ENCODE measurements at regions not wholly inside any gene's neighbourhood (a gene's known extent, or its start where the extent isn't known, plus 50 kb on each side); places are given as distances from the start of the nearest gene placed in this dataset.

- Histone ChIP-seq H3K27ac (ENCODE audit: low read depth, low read length) (peak overlapping the region; percentile 65), H3K9me3 (ENCODE audit: control insufficient read depth in 2 of 3, low read length in 3 of 3) (no peaks in the 10 kb centered on the region), H3K36me3 (ENCODE audit: control insufficient read depth in 2 of 3, insufficient read depth in 3 of 3, low read length in 3 of 3) (no peaks in the 10 kb centered on the region), H3K27me3 (ENCODE audit: control insufficient read depth in 2 of 2, insufficient read depth in 2 of 2, low read length in 2 of 2) (no peaks in the 10 kb centered on the region), H3K4me1 (ENCODE audit: control insufficient read depth in 2 of 2, insufficient read depth in 2 of 2, low read length in 2 of 2) (peaks cover 64 to 68% of the 10 kb centered on the region in 2 donors), H3K4me3 (ENCODE audit: low read length) (no peak overlapping the region)
- H3K27me3 Mint-ChIP-seq: no peaks in the 10 kb centered on the region
- H3K27ac Mint-ChIP-seq: peak overlapping the region; percentile 93 to 100 (median 97)
- intact Hi-C loops (cut with micrococcal nuclease): loop anchor here (1.0 to 5.0 kb wide), 3 partner anchors 10 to 132 kb away; no protein-coding TSS in a partner anchor
- H3K9me3 Mint-ChIP-seq: peaks cover 0 to 9% (median 2%) of the 10 kb centered on the region in 11 donors
- CTCF ChIA-PET: interaction anchor here (0.6 to 1.2 kb wide), 7 partner anchors 23 to 125 kb away, joined by 3 read pairs; no protein-coding TSS in a partner anchor
- H3K36me3 Mint-ChIP-seq: peaks cover 0 to 14% (median 0%) of the 10 kb centered on the region in 5 donors
- DNase-seq (peak; percentile 18 to 81 (median 68)), ATAC-seq (peak; percentile 79)
- H3K4me1 Mint-ChIP-seq: peaks cover 44 to 83% (median 71%) of the 10 kb centered on the region in 7 donors
- POLR2A ChIA-PET: interaction anchor here (0.5 to 1.6 kb wide), 13 partner anchors 8 to 262 kb away, joined by 3 to 12 read pairs (median 4); no protein-coding TSS in a partner anchor
- H3K4me3 Mint-ChIP-seq: peak overlapping the region; percentile 48 to 95 (median 82)
These were observed 230.8 kb downstream of the BCAS1 start for GRCh38 chr20:53839423-53840176.

GRCh38 chr20:53838311-53838868 is 232.0 kb downstream of the BCAS1 start:
- Mint-ChIP-seq H3K9me3 (peaks cover 0 to 9% (median 2%) of the 10 kb centered on the region in 11 donors), H3K27me3 (no peaks in the 10 kb centered on the region), H3K27ac (peak overlapping the region; percentile 62 to 100 (median 97)), H3K4me3 (peak overlapping the region in 4 of 10 donors; percentile 12 to 83 (median 54)), H3K4me1 (peaks cover 40 to 83% (median 76%) of the 10 kb centered on the region in 7 donors), H3K36me3 (peaks cover 0 to 15% (median 0%) of the 10 kb centered on the region in 5 donors)
- Histone ChIP-seq H3K4me1 (ENCODE audit: control insufficient read depth in 2 of 2, insufficient read depth in 2 of 2, low read length in 2 of 2) (peaks cover 52 to 63% of the 10 kb centered on the region in 2 donors), H3K36me3 (ENCODE audit: control insufficient read depth in 2 of 3, insufficient read depth in 3 of 3, low read length in 3 of 3) (no peaks in the 10 kb centered on the region), H3K4me3 (ENCODE audit: low read length) (no peak overlapping the region), H3K9me3 (ENCODE audit: control insufficient read depth in 2 of 3, low read length in 3 of 3) (no peaks in the 10 kb centered on the region), H3K27me3 (ENCODE audit: control insufficient read depth in 2 of 2, insufficient read depth in 2 of 2, low read length in 2 of 2) (no peaks in the 10 kb centered on the region), H3K27ac (ENCODE audit: low read depth, low read length) (peak overlapping the region; percentile 50)
- no peak for ATAC-seq
- DNase-seq: no peak
- CTCF ChIA-PET: no interaction called here
- POLR2A ChIA-PET: interaction anchor here (1.4 to 1.5 kb wide), 2 partner anchors 9 to 28 kb away, joined by 3 to 7 read pairs; no protein-coding TSS in a partner anchor
- intact Hi-C loops (cut with micrococcal nuclease): no loop called here

GRCh38 chr20:53837126-53837826 is 233.1 kb downstream of the BCAS1 start:
- Histone ChIP-seq H3K27me3 (ENCODE audit: control insufficient read depth in 2 of 2, insufficient read depth in 2 of 2, low read length in 2 of 2) (no peaks in the 10 kb centered on the region), H3K9me3 (ENCODE audit: control insufficient read depth in 2 of 3, low read length in 3 of 3) (no peaks in the 10 kb centered on the region), H3K36me3 (ENCODE audit: control insufficient read depth in 2 of 3, insufficient read depth in 3 of 3, low read length in 3 of 3) (no peaks in the 10 kb centered on the region), H3K4me3 (ENCODE audit: low read length) (no peak overlapping the region), H3K4me1 (ENCODE audit: control insufficient read depth in 2 of 2, insufficient read depth in 2 of 2, low read length in 2 of 2) (peaks cover 41 to 54% of the 10 kb centered on the region in 2 donors), H3K27ac (ENCODE audit: low read depth, low read length) (peak overlapping the region; percentile 9)
- Mint-ChIP-seq H3K9me3 (peaks cover 0 to 9% (median 4%) of the 10 kb centered on the region in 11 donors), H3K27ac (peak overlapping the region; percentile 70 to 99 (median 91)), H3K36me3 (peaks cover 0 to 18% (median 3%) of the 10 kb centered on the region in 5 donors), H3K4me1 (peaks cover 30 to 72% (median 65%) of the 10 kb centered on the region in 7 donors), H3K27me3 (no peaks in the 10 kb centered on the region), H3K4me3 (no peak overlapping the region)
- ChIA-PET CTCF (interaction anchor here (0.6 to 0.7 kb wide), 2 partner anchors 129 to 842 kb away, joined by 3 to 5 read pairs; no protein-coding TSS in a partner anchor), POLR2A (interaction anchor here (0.8 to 1.5 kb wide), 2 partner anchors 35 to 227 kb away, joined by 3 to 4 read pairs; no protein-coding TSS in a partner anchor)
- ATAC-seq: no peak
- intact Hi-C loops (cut with micrococcal nuclease): no loop called here
- DNase-seq: no peak

GRCh38 chr20:53834749-53835148 is 235.6 kb downstream of the BCAS1 start:
- H3K27me3 ChIP-seq (ENCODE audit: control insufficient read depth in 2 of 2, insufficient read depth in 2 of 2, low read length in 2 of 2): no peaks in the 10 kb centered on the region
- no peak overlapping the region for H3K4me3 ChIP-seq (ENCODE audit: low read length)
- intact Hi-C loops (cut with micrococcal nuclease): loop anchor here (2.0 to 5.0 kb wide), 2 partner anchors 83 to 84 kb away; no protein-coding TSS in a partner anchor
- Mint-ChIP-seq H3K4me3 (peak overlapping the region in 6 of 10 donors; percentile 64 to 88 (median 78)), H3K36me3 (peaks cover 0 to 21% (median 3%) of the 10 kb centered on the region in 5 donors), H3K9me3 (peaks cover 0 to 9% (median 3%) of the 10 kb centered on the region in 11 donors), H3K27me3 (no peaks in the 10 kb centered on the region), H3K27ac (peak overlapping the region; percentile 67 to 99 (median 94)), H3K4me1 (peaks cover 30 to 71% (median 60%) of the 10 kb centered on the region in 7 donors)
- H3K9me3 ChIP-seq (ENCODE audit: control insufficient read depth in 2 of 3, low read length in 3 of 3): no peaks in the 10 kb centered on the region
- no peak overlapping the region for H3K27ac ChIP-seq (ENCODE audit: low read depth, low read length)
- ATAC-seq (no peak), DNase-seq (no peak)
- ChIA-PET POLR2A (interaction anchor here (0.6 kb wide), 1 partner anchor 25 kb away, joined by 4 read pairs; no protein-coding TSS in a partner anchor), CTCF (no interaction called here)
- peaks cover 27 to 39% of the 10 kb centered on the region in 2 donors for H3K4me1 ChIP-seq (ENCODE audit: control insufficient read depth in 2 of 2, insufficient read depth in 2 of 2, low read length in 2 of 2)
- no peaks in the 10 kb centered on the region for H3K36me3 ChIP-seq (ENCODE audit: control insufficient read depth in 2 of 3, insufficient read depth in 3 of 3, low read length in 3 of 3)

DNA sequence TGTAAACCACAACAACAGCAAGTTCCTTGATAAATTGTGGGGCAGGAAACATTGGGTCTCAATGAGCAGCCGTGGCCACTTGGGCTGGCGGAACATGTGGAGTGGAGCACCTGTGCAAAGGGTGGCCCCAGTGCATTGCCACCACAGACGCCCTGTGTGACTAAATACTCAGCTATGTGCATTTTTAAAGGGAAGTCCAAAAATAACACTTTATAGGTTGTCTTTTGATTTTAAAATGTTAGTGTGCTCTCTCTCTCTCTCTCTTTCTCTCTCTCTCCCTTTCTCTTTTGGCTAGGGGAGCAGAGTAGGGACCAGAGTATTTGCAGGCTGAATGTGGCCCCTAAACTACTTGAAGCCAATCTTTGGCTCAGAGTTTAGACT is 236.3 kb downstream of the BCAS1 start:
- Histone ChIP-seq H3K9me3 (ENCODE audit: control insufficient read depth in 2 of 3, low read length in 3 of 3) (no peaks in the 10 kb centered on the region), H3K36me3 (ENCODE audit: control insufficient read depth in 2 of 3, insufficient read depth in 3 of 3, low read length in 3 of 3) (no peaks in the 10 kb centered on the region), H3K27me3 (ENCODE audit: control insufficient read depth in 2 of 2, insufficient read depth in 2 of 2, low read length in 2 of 2) (no peaks in the 10 kb centered on the region), H3K4me3 (ENCODE audit: low read length) (no peak overlapping the region), H3K27ac (ENCODE audit: low read depth, low read length) (no peak overlapping the region), H3K4me1 (ENCODE audit: control insufficient read depth in 2 of 2, insufficient read depth in 2 of 2, low read length in 2 of 2) (peaks cover 27 to 38% of the 10 kb centered on the region in 2 donors)
- DNase-seq: no peak
- H3K4me1 Mint-ChIP-seq: peaks cover 32 to 71% (median 60%) of the 10 kb centered on the region in 7 donors
- peaks cover 0 to 7% (median 2%) of the 10 kb centered on the region in 11 donors for H3K9me3 Mint-ChIP-seq
- ChIA-PET CTCF (no interaction called here), POLR2A (interaction anchor here (0.6 kb wide), 1 partner anchor 26 kb away, joined by 4 read pairs; no protein-coding TSS in a partner anchor)
- peak overlapping the region in 1 of 10 donors; percentile 18 for H3K4me3 Mint-ChIP-seq
- intact Hi-C loops (cut with micrococcal nuclease): loop anchor here (2.0 to 5.0 kb wide), 2 partner anchors 83 kb away; no protein-coding TSS in a partner anchor
- H3K27me3 Mint-ChIP-seq: no peaks in the 10 kb centered on the region
- H3K27ac Mint-ChIP-seq: peak overlapping the region in 7 of 9 donors; percentile 36 to 99 (median 89)
- H3K36me3 Mint-ChIP-seq: peaks cover 0 to 19% (median 3%) of the 10 kb centered on the region in 5 donors
- no peak for ATAC-seq
